ENCODE measurements at regions not wholly inside any gene's neighbourhood (a gene's known extent, or its start where the extent isn't known, plus 50 kb on each side); places are given as distances from the start of the nearest gene placed in this dataset.

DNA sequence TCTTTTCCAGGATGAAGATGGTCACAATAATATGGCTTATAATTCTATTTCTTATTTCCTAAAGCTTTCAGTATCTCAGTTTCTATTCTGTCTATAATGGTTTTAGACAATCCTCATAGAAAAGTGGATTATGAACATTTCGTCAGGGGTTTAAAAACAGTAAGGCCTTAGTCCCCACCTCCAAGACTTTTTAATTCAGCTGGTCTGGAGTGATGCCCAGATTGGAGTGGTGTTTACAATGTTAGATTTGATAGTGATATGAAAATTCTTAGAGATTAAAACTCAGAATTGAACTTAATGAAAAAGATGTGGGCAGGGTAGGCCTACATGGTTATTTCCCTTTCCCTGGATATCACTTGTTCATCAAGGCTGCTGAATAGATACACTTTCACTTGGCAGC, 1238.3 kb downstream of the SORCS3 start:
- TF ChIP-seq CTCF (conservative IDR thresholded peaks at IDR 0.05; ENCODE audit: low read length) = no peak
- no peak for TF ChIP-seq EZH2phosphoT487 (IDR thresholded peaks at IDR 0.05; ENCODE audit: borderline replicate concordance, low read depth, low read length)
